ENCODE measurements at regions not wholly inside any gene's neighbourhood (a gene's known extent, or its start where the extent isn't known, plus 50 kb on each side); places are given as distances from the start of the nearest gene placed in this dataset.

GRCh38 chr6:115393821-115394220, 666.9 kb downstream of the FRK start:
- no peak overlapping the region for H3K9ac ChIP-seq (ENCODE audit: insufficient read depth, low read depth, low read length)
- ChIA-PET CTCF (ENCODE audit: low intra/inter-chr PET ratio, low total read pairs) (no interaction called here), POLR2A (no interaction called here)
- no peak overlapping the region for H3K27ac ChIP-seq (ENCODE audit: extremely low read length, insufficient read depth, low read length)
- H3K9me3 ChIP-seq (ENCODE audit: low read length): 0 out of 2 replicates have a peak, but pooled peaks cover 9% of the 10 kb centered on the region
- in situ Hi-C loops (cut with HindIII; ENCODE audit: extremely low pct_ligation_motif_present, low pct_unique_long_range_greater_than_20kb): no loop called here
- TF ChIP-seq GATAD2A (CRISPR knock-in tag; IDR thresholded peaks at IDR 0.05) (no peak), LCORL (IDR thresholded peaks at IDR 0.05) (no peak), LCORL (CRISPR knock-in tag; IDR thresholded peaks at IDR 0.05) (no peak), AHR (CRISPR knock-in tag; IDR thresholded peaks at IDR 0.05) (no peak), KLF11 (CRISPR knock-in tag; IDR thresholded peaks at IDR 0.05) (no peak), ZZZ3 (CRISPR knock-in tag; IDR thresholded peaks at IDR 0.05; ENCODE audit: borderline replicate concordance) (no peak), ZNF362 (CRISPR knock-in tag; IDR thresholded peaks at IDR 0.05; ENCODE audit: borderline replicate concordance) (no peak), BCL6 (CRISPR knock-in tag; IDR thresholded peaks at IDR 0.05) (no peak), ZNF687 (CRISPR knock-in tag; IDR thresholded peaks at IDR 0.05) (no peak), ZC3H13 (CRISPR knock-in tag; IDR thresholded peaks at IDR 0.05) (no peak), HDAC1 (CRISPR knock-in tag; IDR thresholded peaks at IDR 0.05) (no peak), ARNT (IDR thresholded peaks at IDR 0.05) (no peak), PHF8 (CRISPR knock-in tag; IDR thresholded peaks at IDR 0.05) (no peak), CCAR2 (optimal IDR thresholded peaks at IDR 0.05; ENCODE audit: low read depth, low read length) (no peak), SUZ12 (IDR thresholded peaks at IDR 0.05; ENCODE audit: low read depth, low read length) (no peak), ELK4 (CRISPR knock-in tag; IDR thresholded peaks at IDR 0.05; ENCODE audit: borderline replicate concordance) (no peak), ZNF576 (CRISPR knock-in tag; IDR thresholded peaks at IDR 0.05) (no peak), E2F1 (CRISPR knock-in tag; IDR thresholded peaks at IDR 0.05) (no peak), MEIS1 (CRISPR knock-in tag; IDR thresholded peaks at IDR 0.05; ENCODE audit: borderline replicate concordance) (no peak), MIER3 (CRISPR knock-in tag; IDR thresholded peaks at IDR 0.05; ENCODE audit: borderline replicate concordance) (no peak), PRMT3 (CRISPR knock-in tag; IDR thresholded peaks at IDR 0.05; ENCODE audit: borderline replicate concordance, low read depth) (no peak)
- no TSS peak for BruUV-seq (replicated peaks)
- ATAC-seq: no peak
- WGBS (ENCODE audit: low lambda C conversion rate): 0% methylated on average over 2 of the region's 5 CpGs
- FAIRE-seq: no peak
- no peaks in the 10 kb centered on the region for H3K79me2 ChIP-seq (ENCODE audit: insufficient read depth, low read length)
- H3K4me3 ChIP-seq (replicated peaks in 1 of 3; ENCODE audit: insufficient read depth in 1 of 3, low read depth in 2 of 3, low read length in 3 of 3): no peak overlapping the region
- H3K36me3 ChIP-seq (replicated peaks in 1 of 2; ENCODE audit: control insufficient read depth in 1 of 2, insufficient read depth in 2 of 2, low read length in 2 of 2): no peaks in the 10 kb centered on the region
- H3K27me3 ChIP-seq (ENCODE audit: control insufficient read depth in 1 of 2, insufficient read depth in 2 of 2, low read length in 2 of 2): no peaks in the 10 kb centered on the region
- intact Hi-C loops (cut with micrococcal nuclease; ENCODE audit: unreplicated experiment): no loop called here
- no peak overlapping the region for H2AFZ ChIP-seq (ENCODE audit: low read length)
- DNase-seq (ENCODE audit: low spot score): no peak
- H4K20me1 ChIP-seq (ENCODE audit: insufficient read depth, low read length): no peaks in the 10 kb centered on the region
- no peaks in the 10 kb centered on the region for H3K4me1 ChIP-seq (ENCODE audit: insufficient read depth, low read length)
- no peak overlapping the region for H3K4me2 ChIP-seq (ENCODE audit: low read depth, low read length)

Measured in HepG2 (cell line).